ENCODE measurements at regions not wholly inside any gene's neighbourhood (a gene's known extent, or its start where the extent isn't known, plus 50 kb on each side); places are given as distances from the start of the nearest gene placed in this dataset.

DNA sequence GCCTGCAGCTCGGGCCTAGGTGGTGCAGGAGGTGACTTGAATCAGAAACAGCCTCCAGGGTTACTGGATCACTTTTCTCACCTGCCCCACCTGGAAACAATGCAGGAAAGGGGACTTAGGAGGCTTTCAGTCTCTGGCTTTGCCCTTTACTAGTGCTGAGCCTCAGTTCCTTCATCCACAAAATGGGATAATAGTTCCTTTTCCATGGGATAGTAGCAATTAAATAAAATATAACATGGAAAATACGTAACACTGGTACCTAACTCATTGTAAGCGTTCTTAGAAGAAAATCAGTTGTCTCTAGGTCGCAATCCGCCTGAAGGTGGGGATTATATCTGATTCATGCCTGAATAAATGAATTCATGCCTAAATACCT is 91.4 kb upstream of the CALM2 start:
- TF ChIP-seq, protein P1, sequence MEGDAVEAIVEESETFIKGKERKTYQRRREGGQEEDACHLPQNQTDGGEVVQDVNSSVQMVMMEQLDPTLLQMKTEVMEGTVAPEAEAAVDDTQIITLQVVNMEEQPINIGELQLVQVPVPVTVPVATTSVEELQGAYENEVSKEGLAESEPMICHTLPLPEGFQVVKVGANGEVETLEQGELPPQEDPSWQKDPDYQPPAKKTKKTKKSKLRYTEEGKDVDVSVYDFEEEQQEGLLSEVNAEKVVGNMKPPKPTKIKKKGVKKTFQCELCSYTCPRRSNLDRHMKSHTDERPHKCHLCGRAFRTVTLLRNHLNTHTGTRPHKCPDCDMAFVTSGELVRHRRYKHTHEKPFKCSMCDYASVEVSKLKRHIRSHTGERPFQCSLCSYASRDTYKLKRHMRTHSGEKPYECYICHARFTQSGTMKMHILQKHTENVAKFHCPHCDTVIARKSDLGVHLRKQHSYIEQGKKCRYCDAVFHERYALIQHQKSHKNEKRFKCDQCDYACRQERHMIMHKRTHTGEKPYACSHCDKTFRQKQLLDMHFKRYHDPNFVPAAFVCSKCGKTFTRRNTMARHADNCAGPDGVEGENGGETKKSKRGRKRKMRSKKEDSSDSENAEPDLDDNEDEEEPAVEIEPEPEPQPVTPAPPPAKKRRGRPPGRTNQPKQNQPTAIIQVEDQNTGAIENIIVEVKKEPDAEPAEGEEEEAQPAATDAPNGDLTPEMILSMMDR (IDR thresholded peaks at IDR 0.05): no peak
- no peak overlapping the region for H3K27ac ChIP-seq
- ATAC-seq: no peak
- intact Hi-C loops (cut with DNase I): no loop called here
- DNase-seq: no peak
- no peaks in the 10 kb centered on the region for H3K9me3 ChIP-seq
- no peaks in the 10 kb centered on the region for H3K36me3 ChIP-seq
- H3K4me3 ChIP-seq: no peak overlapping the region
- H3K27me3 ChIP-seq: no peaks in the 10 kb centered on the region
- peaks cover 7 to 26% of the 10 kb centered on the region in 2 donors for H3K4me1 ChIP-seq

DNA sequence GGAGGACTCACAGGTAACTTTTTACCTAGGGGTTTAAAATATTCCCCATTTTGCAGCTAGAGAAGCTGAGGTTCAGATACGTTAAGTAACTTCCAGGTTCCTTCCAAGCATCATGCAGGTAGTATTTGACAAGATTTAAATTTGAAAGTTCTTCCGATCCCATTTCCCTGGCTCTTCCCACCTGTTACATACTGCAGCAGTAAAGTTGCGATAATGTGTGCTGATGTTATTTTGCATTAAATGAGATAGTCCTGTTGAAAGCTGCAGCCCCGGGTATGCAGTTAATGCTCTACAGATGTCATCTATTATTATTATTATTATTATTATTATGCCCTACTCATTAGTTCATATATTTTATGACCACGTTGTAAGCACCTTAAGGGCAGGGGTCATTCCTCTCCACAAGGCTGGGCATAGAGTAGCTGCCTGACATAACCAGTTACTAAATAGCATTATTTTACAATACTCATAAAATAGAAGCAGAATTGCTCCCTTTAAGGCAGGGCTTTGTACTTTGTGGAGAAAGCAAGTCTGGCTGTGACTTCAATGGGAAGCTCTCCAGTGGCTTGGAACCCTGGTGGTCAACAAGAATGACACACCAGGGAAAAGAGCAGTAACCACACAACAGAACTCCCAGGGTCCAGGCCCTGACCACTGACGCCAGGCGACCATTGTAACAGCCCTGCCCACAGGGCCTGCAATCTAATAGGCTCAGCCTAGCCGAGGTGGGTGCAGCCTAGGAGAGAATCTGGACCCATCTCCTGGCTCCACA is 90.8 kb upstream of the CALM2 start:
- Histone ChIP-seq H3K9me3 (no peaks in the 10 kb centered on the region), H3K36me3 (no peaks in the 10 kb centered on the region), H3K27ac (no peak overlapping the region), H3K4me3 (no peak overlapping the region), H3K4me1 (peaks cover 7 to 20% of the 10 kb centered on the region in 2 donors), H3K27me3 (no peaks in the 10 kb centered on the region)
- intact Hi-C loops (cut with DNase I): no loop called here
- TF ChIP-seq, protein P1 (IDR thresholded peaks at IDR 0.05): no peak
- DNase-seq: no peak
- no peak for ATAC-seq

DNA sequence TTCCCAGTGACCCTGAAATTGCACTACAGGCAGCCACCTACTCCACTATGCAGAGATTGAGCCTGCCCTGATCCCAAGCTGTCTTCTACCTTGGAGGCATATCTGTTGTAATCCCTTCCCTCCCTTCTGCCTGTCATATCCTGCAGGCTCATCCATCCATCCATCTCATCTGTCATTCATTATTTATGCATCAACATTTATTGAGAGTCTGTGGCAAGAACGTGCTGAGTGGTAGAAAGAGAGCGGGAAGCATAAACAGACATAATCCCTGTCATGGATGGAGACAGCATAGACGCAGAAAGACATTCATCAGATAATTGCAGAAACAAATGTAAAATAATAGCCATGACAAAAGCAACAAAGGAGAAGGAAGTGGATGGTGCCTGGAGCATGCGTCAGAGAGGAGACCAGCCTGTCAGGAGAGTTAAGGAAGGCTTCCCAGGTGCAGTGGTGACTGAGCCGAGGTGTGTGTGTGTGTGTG is 89.5 kb upstream of the CALM2 start:
- Histone ChIP-seq H3K27ac (no peak overlapping the region), H3K36me3 (no peaks in the 10 kb centered on the region), H3K27me3 (no peaks in the 10 kb centered on the region), H3K4me1 (peaks cover 4 to 16% of the 10 kb centered on the region in 2 donors), H3K4me3 (no peak overlapping the region), H3K9me3 (no peaks in the 10 kb centered on the region)
- TF ChIP-seq, protein P1 (IDR thresholded peaks at IDR 0.05): no peak
- intact Hi-C loops (cut with DNase I): no loop called here
- DNase-seq (no peak), ATAC-seq (no peak)

DNA sequence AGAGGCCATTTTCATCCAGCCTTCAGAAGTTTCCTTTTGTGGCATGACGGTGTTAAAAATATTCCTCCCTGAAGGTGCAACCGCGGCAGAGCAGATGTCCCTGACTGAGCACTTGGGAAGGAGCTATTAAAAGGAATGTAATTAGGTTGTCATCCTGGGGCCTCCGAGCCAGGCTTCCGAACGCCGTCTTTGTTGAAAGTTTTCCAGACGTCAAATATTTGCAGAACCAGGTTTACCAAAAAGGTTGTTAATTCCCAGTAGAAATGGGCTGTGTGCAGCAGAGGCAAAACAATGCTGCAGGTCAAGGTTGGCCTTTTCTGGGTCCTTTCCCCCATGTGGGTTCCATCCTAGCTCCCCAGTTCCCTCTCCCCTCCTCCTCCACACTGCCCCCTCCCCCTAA is 88.8 kb upstream of the CALM2 start:
- no peaks in the 10 kb centered on the region for H3K36me3 ChIP-seq
- no peak for ATAC-seq
- no peaks in the 10 kb centered on the region for H3K27me3 ChIP-seq
- H3K9me3 ChIP-seq: no peaks in the 10 kb centered on the region
- TF ChIP-seq, protein P1 (IDR thresholded peaks at IDR 0.05): no peak
- no peak overlapping the region for H3K27ac ChIP-seq
- peaks cover 4 to 12% of the 10 kb centered on the region in 2 donors for H3K4me1 ChIP-seq
- DNase-seq: no peak
- H3K4me3 ChIP-seq: no peak overlapping the region
- intact Hi-C loops (cut with DNase I): no loop called here

DNA sequence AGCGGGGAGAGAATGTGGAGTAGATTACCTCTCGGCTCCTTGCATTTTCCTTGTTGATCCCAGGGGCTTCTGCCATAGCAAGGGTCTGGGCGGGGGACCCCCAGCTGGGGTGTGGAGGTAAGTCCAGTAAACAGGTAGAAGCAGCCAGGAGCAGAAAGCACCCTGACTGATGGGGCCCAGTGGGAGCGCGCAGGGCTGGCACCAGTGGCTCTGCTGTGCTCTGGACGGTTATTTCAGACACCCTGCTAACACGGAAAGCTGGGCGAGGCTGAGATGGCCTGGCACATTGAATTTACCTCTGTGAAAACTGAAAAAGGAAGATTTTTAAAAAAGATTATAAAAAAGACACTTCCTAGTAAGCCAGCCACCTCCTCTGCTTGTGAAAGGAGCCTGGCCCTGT is 88.4 kb upstream of the CALM2 start:
- Histone ChIP-seq H3K36me3 (no peaks in the 10 kb centered on the region), H3K27me3 (no peaks in the 10 kb centered on the region), H3K4me3 (no peak overlapping the region), H3K9me3 (no peaks in the 10 kb centered on the region), H3K27ac (no peak overlapping the region), H3K4me1 (peaks cover 1 to 8% of the 10 kb centered on the region in 2 donors)
- DNase-seq (no peak), ATAC-seq (no peak)
- intact Hi-C loops (cut with DNase I): no loop called here
- TF ChIP-seq, protein P1 (IDR thresholded peaks at IDR 0.05): no peak
